Midbrain (tissue), 1 donor: ENCODE measurements at regions not wholly inside any gene's neighbourhood (a gene's known extent, or its start where the extent isn't known, plus 50 kb on each side); places are given as distances from the start of the nearest gene placed in this dataset.

Source experiments
- DNase-seq: peaks from one replicate; lab custom pipeline; 2025; lab: John Stamatoyannopoulos, UW

DNA sequence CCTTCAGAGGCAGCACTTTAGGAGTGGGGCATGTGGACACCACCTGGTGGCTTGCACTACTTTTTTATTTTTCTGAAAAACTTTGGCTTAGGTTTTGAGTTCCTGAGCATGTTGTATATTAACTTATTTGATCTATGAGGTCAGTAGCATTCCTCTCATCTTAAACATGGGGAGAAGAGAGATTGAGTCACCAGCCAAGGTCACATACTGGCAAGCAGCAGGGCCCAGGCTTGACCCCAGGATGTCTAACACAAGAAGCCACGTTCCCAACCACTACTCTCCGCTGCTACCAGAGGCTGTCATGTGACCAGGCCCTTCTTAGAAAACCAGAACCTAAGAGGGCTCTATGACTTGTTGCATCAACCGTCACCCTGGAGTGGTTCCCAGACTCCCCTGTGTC lies 210.3 kb upstream of the GPR26 start:
- no peak for DNase-seq

DNA sequence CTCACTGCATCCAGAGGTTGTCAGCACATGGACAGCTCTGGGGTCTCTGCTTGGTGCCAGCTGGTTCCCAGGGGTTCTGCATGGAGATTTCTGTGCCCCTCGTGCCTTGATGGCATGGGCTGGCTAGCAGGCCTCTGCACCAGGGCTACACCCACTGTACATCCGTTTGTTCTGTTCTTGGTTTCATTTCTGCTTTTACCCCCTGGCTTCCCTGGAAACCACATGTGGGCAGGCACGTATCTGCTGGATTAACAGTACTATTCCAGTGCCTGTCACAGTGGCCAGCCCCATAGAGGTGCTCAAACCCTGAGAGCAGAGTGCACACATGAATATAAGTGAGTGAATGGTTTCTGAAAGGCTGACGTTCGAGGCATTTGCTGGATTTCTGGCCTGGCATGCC lies 207.2 kb upstream of the GPR26 start:
- DNase-seq: no peak

DNA sequence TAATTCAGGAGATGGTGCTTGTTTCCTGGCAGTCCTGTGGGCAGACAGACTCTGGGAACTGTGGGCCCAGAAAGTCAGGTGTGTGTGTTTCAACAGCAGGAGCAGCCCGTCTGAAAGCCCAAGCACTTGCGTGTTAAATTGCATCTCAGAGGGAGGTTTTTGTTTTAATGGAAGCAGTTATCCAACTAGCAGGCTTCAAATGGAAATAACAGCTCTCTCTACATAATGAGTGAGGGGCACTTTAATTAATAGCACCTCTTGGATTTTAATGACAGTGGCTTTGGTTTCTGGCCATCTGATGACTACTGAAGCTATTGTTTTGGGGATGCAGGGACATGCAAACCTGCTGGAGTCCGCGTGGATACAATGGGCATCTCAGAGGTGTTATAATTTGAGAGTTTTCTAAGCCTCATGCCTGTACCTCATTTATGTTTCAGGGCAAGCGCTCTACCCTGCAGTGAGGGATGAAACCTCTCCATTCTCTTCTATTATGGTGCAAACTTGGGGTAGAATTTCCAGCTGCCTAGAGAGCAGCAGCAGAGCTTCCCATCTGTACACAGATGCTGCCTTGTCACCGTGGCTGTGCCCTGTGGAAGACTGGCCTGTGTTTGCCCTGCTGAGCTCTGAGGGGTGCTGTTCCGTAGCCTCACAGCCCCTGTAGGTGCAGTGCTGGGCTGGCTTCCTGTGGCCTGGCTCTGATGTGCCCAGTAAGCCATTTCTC lies 206.6 kb upstream of the GPR26 start:
- no peak for DNase-seq

DNA sequence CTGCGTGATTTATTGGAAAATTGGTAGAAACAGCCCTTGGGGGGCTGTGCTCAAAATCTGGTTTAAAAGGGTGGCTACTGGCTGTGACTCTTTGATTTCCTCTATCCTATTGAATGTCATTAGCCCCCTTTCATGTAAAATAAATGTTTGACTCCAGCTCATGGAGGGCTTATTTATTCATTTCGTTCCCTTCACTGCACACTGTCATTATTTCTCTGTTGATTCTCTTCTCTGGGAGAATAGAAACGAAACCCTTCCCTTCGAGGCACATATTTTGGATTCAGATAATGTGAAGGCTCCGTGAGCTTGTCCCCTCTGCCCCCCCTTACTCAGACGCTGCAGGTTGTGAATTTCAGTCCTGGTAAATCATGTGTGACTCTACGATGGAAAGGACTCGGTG lies 203.9 kb upstream of the GPR26 start:
- no peak for DNase-seq

DNA sequence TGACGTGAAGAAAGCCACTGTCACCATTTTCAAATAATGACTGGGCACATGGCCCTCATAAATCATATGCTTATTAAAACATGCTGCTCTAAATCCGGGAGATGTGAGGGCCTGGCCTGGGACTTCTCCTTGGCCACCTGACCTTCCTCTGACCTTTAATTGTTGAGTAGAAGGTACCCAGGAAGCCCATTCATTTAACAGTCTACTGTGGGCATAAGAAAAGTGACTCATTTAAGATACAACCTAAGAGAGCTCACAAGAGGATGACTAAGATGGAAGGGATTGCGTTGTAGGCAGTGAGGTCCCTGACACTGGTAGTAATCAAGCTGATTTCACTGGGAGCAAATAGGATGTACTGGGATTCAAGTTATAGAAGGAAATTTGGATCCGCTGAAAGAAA lies 203.4 kb upstream of the GPR26 start:
- no peak for DNase-seq

DNA sequence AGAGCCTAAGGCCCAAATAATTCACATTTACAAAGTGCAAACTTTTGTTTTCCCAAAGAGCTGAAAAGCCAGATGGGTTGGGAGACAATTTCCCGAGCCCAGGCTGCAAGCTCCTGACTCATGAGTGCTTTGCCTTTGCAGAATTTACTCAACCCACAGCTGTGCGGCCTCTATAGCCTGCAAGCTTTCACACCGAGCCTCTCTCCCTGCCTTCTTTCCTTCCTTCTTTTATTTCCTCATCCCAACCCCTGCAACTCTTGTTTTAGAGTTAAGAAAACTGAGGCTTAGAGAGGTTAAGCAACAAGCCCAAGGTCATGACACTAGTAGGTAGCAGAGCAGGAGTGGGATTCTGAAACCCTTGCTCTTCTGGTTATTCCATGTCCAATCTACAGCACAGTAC lies 203.0 kb upstream of the GPR26 start:
- no peak for DNase-seq

DNA sequence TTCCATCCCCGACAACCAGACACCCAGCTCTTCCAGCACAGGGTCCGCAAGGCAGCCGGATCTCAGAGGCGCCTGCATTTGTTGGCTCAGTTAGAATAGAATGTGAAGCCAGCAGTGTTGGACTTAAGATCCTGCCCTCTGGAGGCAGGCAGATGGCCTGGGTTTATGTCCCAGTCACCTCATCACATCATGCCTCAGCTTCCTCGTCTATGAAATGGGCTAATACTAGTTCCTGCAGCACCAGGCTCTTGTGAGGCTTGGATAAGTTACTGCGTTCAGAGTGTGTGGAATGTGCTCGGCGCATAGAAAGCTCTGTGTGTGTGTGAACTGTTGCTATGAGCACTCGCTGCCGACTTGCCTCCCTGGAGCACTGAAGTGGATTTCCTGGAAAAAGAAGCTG lies 202.5 kb upstream of the GPR26 start:
- no peak for DNase-seq

DNA sequence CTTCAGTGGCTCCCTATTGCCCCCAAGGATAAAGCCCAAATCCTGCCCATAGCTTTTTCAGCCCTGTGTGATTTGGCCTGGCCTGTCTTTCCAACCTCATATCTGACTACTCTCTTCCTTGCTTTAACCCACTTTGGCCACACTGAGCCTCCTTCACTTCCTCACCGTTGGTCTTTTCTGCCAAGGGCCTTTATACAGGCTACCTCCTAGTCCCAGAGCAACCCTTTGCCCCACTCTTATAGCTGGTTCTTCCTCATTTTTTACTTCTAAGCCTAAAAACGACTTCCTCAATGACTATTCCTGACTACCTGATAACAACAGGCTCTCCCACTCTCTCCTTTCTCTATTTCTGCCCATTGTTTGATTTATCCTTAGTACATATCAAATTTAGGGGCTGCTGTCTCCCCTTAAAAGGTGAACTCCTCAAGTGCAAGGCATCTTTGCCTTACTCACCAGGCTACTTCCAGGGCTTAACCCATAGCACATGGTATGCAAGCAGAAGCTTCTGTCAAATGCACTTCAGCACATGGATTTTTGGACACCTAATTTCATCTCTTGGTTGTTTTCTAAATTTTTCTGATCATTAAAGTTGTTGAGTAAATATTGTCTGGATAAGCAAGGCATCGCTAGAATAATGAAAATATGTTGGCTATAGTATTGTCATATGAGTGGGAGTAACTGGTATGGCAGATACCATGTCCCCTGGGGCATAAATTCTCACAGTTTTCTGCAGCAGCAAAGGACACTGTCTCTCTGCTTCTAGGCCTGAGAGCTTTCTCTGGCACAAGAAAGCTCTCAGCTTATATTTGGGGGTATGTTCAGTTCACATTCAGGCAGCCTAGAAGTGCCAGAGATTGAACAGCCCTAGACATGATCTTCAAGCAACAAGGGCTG lies 201.5 kb upstream of the GPR26 start:
- DNase-seq: no peak

DNA sequence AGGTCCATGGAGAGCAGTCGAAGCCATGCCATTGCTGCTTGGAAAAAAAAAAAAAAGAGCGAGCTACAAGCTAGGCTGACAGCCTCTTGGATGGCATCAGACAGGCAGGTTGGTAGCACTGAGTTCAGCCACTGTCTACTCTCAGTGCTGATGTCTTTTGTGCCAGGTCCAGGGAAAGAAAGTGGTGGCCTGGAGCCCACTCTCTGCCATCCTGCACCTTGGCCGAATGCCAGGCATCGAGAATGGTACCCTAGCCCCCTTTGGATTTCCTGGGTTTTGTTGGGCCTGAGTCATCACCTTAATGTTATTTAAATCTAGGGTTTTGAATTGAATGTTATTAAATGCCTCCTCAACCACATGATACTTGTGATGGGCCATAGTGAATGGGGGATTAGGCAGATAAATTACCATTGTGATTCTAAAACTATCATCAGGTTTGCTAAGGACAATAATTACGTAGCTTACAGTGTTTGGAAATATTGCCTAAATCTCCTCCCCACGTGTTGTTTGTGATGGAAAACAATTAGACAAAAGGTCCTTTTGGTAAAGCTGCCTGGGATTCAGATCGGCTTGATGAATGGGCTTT lies 195.7 kb upstream of the GPR26 start:
- no peak for DNase-seq

DNA sequence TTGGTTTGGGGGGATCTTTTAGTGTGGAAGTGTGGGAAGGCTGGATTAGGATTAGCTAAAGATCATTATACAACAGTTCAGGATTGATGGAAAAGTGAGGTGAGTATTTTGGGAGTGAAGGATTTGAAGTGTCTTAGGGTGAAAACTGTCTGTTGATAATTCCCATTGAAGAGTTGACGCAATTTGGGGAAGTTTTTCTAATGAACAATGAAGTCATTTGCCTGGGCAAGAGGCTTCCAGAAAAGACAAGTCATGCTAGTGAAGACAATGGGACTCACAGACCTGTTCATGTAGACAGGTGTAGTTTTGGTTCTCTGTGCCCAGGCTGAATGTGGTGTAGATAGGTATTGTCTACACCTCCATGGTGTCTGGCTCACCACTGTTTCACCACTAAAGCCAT lies 194.3 kb upstream of the GPR26 start:
- DNase-seq: no peak

DNA sequence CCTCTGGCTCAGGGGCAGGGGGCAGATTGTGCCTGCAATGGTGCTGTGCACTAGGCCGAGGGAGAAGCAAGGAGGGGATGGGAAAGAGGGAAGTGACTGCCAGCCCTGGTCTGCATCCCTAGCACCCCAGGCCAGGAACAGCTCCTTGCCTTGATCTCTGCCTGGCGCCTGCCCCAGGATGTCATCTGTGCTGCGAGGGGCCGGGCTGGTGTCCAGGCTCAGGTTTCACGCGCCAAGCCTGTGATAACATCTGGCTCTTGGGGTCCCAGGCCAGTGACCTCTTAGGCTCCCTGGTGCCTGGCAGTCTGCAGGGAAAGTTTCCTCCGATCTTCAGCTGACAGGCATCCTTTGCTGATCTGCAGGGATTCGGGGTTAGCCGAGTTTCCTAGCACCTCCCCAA lies 193.5 kb upstream of the GPR26 start:
- DNase-seq: no peak

DNA sequence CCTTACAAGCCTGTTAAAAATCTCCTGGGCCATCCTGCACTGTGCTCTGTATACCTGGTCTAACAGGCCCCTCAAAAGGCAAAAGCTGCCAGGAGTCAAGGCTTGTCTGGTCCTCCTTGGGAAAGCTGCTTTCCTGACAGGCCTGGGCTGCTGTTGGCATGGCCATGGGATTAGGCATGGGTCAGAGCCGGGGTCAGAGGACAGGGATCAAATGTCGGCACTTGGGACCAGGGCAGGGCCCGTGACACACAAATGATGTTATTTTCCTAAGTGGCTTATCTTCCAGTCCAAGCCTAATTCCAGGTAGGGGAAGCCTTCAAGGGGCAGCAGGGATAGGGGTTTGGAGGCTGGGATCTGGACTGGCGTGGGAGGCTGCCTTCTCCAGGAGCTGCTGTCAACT lies 191.5 kb upstream of the GPR26 start:
- no peak for DNase-seq

DNA sequence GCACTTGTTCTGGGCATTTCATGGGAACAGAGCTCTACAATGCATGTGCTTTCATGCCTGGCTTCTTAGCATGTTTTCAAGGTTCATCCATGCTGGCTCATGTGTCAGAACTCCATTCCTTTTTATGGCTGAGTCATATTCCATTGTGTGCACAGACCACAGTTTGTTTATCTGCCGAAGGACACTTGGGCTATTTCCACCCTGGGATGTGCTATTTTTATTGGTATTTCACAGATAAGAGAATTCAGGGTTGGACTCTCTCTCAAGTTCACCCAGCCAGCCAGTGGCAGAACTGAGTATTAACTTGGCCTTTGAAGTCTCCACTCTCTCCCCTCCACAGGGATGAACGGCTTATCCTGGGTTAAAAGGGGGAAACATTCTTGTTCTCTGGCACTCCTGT lies 190.7 kb upstream of the GPR26 start:
- no peak for DNase-seq

DNA sequence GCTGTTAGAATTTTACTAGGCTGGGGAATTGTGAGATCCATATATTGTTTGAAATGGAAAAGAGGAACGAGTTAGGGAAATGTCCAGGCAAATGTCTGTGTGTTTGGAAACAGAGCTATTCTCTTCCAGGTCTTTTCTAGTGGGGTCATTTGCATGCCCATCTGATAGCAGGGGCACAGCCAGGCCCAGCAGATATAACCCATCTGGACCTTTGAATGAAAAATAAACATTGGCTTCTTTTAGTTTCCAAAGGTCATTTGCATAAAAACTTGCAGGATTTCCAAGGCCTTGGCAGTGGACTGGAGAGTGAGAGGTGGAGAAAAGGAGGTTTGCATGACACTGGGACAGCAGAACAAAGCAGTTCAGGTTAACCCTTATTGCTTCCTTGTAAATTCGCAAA lies 188.0 kb upstream of the GPR26 start:
- DNase-seq: no peak

DNA sequence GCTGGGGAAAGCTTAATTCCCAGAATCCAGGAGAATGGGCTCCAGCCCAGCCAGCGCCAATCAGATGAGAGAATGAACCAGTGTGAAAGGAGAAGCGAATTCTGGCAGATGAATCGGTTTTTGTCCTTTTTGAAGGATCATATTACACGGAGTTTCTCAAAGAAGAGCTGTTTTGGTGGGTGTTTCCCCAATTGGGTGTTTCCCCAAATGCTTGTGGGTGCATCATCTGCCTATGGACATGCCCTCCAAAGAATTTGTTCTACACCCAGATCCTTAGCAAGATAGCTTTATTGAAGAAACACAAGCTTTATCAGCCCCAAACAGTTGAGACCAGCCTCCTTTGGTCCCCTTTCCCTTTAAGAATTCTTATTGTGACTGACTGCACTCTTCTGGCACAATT lies 186.5 kb upstream of the GPR26 start:
- DNase-seq: no peak

DNA sequence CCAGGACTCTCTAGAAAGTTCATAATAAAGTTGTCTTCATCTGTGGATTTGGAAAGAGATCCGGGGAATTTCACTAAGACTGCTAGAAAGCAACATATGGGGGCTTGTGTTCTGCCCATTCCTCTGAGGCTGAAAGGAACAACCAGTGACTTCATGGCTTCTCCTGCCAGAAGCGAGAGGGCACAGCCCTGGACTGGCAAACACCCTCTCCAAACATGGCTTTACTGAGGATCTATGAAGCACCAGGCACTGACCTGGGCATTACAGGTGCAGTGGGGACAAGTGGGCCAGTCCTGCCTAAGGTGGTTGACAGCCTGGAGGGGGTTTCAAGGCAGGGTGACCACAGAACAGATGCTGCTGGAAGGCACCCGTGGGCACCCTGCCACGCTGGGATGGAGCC lies 185.8 kb upstream of the GPR26 start:
- no peak for DNase-seq

DNA sequence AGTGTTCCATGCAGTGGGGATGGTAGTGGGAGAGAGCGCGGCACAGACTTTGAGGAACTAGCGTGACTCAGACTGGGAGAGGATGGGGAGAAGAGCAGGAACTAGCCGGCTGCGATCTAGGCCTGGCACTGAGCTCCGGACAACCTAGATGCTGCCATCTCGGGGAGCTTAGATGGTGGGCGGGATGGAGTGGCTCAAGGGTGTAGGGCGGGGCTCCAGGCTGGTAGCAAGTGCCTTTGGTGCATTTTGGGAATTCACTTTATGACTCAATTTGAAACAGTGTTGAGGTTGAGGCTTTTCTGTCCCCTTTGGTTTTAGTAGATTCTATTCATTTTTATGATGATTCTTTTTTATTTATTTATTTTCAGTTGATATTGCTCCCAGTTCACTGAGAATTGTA lies 185.3 kb upstream of the GPR26 start:
- no peak for DNase-seq

DNA sequence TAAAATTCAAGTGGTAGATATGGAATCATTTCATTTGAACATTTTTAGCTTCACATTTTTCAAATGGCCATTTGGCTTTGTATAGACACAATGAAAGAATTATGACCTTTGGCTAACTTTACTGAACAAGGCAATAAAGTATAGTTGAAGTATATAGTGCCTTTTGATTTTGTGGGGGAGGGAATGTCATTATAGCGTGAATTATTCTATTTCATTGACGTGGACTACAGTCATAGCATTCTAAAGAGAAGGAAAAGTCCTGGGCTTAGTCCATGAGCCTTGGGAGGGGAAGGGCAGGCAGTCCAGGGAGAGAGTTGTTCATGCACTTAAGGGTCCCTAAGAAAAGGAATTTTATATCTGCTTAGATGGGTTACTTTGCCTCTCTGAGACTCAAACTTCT lies 181.4 kb upstream of the GPR26 start:
- no peak for DNase-seq

DNA sequence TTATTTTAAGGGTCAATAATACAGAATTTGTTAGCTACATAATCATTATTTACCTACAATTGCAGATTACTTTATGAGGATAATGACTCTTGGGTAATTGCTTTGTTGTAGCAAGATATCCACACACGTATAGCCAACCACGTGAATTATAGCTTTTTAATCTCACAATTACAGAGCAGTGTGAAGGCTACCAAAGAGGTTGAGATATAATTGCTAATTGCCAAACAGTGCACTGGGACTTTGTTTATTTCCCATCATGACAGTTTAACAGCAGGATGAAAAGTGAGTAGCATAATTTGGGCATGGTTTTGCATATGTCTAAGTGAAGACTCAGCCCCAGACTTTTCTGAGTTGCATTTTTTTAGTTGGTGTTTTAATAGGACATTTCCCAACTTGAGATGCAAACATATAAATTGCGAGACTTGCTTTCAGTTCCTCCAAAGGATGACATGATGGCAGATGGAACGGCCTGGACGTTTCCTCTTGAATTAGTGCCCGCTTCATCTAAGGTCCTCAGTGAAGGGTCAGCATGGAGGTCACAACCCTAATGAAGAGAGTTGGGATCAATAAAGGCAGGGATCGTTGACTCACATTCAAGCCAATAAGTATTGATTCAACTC lies 180.7 kb upstream of the GPR26 start:
- no peak for DNase-seq

DNA sequence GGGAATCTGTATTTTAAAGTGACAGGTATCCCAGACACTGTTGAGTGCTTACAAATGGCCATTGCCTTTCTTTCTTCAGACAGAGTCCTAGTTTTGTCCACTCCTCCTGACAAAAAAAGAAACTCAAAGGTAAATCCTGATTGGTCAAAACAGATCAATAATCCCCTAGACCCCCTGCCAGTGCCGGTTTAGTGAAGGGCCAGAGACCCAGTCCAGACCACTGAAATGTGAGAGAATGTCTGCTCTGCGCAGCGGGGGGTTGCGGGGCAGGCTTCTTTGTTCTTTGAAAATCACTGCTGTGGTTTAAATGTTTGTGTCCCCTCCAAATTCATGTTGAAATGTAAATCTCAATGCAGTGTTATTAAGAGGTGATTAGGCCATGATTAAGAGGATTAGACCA lies 177.7 kb upstream of the GPR26 start:
- no peak for DNase-seq

DNA sequence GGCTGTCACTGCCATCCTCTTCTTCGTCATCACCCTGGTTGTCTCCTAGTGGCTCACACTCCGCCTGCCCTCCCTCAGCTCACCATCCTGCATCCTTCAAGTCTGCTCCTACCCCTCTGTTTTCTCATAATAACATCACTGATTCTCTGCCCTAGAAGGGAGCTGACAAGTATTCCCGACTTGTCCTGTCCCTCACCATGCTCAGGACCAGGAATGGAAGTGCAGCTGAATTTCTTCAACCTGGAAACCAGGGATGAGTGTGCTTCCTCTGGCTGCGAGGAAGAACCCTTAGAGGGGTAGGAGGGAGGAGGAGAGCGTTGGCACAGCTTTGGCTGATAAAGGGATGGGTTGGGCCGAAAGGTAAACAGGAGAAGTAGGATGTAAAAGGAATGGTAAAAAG lies 174.8 kb upstream of the GPR26 start:
- no peak for DNase-seq

DNA sequence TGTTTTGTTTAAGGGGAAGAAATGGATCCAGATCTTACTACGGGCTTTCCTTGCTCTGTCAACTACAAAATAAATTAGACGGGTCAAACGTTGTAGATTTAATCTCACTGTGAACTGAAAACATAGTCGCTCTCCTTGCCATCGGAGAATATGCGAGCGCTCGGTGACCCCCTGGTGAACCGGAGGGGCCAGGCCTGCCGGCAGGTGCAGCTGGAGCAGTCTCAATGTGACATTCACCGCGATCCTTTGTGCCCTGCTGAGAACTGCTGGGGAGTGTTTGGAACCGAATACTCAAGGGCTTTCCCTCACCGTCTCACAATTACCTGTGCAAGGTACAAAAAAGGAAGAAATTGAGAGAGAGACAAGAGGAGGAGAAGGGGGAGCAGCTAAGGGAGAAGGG lies 174.1 kb upstream of the GPR26 start:
- DNase-seq: no peak

DNA sequence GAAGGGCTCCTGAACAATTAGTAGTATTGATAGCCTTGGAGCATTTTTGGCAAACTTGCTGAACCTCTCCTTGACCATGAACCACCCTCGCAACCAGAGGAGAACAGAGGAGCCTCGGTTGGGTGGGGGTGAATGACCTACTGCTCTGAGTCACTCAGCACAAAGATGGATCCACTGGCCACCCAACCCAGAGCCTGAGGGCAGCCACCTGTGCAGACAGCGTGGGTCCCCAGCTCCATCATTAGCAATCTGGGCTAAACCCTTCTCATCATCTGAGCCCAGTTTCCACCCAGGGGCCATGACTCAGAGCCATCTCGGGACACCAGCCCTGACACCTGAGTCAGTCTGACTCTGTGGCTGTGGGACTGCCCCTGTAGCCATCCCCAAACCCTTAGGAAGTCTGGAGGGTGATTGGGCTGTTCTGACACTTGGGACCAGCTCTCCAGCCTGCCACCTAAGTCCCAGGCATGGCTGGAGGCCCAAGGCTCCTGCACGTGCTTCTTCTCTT lies 171.8 kb upstream of the GPR26 start:
- no peak for DNase-seq
